ENCODE measurements at regions not wholly inside any gene's neighbourhood (a gene's known extent, or its start where the extent isn't known, plus 50 kb on each side); places are given as distances from the start of the nearest gene placed in this dataset.

- H3K4me3 ChIP-seq (ENCODE audit: low read length): no peak overlapping the region
- H3K4me1 ChIP-seq (ENCODE audit: insufficient read depth, low read length): no peaks in the 10 kb centered on the region
- H3K9me3 ChIP-seq (ENCODE audit: low read depth, low read length): no peaks in the 10 kb centered on the region
- H3K27me3 ChIP-seq (ENCODE audit: insufficient read depth, low read length): no peaks in the 10 kb centered on the region
Measured at GRCh38 chr4:59920416-59920815, 1279.7 kb upstream of the ADGRL3 start.

GRCh38 chr4:59925290-59925689, 1274.8 kb upstream of the ADGRL3 start:
- no peak overlapping the region for H3K4me3 ChIP-seq (ENCODE audit: low read length)
- H3K4me1 ChIP-seq (ENCODE audit: insufficient read depth, low read length): no peaks in the 10 kb centered on the region
- peaks cover 5% of the 10 kb centered on the region for H3K9me3 ChIP-seq (ENCODE audit: low read depth, low read length)
- H3K27me3 ChIP-seq (ENCODE audit: insufficient read depth, low read length): no peaks in the 10 kb centered on the region

GRCh38 chr4:59936566-59936965, 1263.6 kb upstream of the ADGRL3 start:
- H3K27me3 ChIP-seq (ENCODE audit: insufficient read depth, low read length): no peaks in the 10 kb centered on the region

GRCh38 chr4:59938166-59938565, 1262.0 kb upstream of the ADGRL3 start:
- peaks cover 3% of the 10 kb centered on the region for H3K9me3 ChIP-seq (ENCODE audit: low read depth, low read length)
- H3K27me3 ChIP-seq (ENCODE audit: insufficient read depth, low read length): no peaks in the 10 kb centered on the region
- H3K4me1 ChIP-seq (ENCODE audit: insufficient read depth, low read length): no peaks in the 10 kb centered on the region
- no peak overlapping the region for H3K4me3 ChIP-seq (ENCODE audit: low read length)

More at GRCh38 chr4:59936566-59936965, 1263.6 kb upstream of the ADGRL3 start:
- H3K9me3 ChIP-seq (ENCODE audit: low read depth, low read length): peaks cover 3% of the 10 kb centered on the region
- H3K4me3 ChIP-seq (ENCODE audit: low read length): no peak overlapping the region
- no peaks in the 10 kb centered on the region for H3K4me1 ChIP-seq (ENCODE audit: insufficient read depth, low read length)

GRCh38 chr4:59945277-59945676, 1254.8 kb upstream of the ADGRL3 start:
- no peaks in the 10 kb centered on the region for H3K9me3 ChIP-seq (ENCODE audit: low read depth, low read length)
- H3K4me1 ChIP-seq (ENCODE audit: insufficient read depth, low read length): no peaks in the 10 kb centered on the region
- no peak overlapping the region for H3K4me3 ChIP-seq (ENCODE audit: low read length)
- H3K27me3 ChIP-seq (ENCODE audit: insufficient read depth, low read length): no peaks in the 10 kb centered on the region

- Histone ChIP-seq H3K9me3 (ENCODE audit: low read depth, low read length) (no peaks in the 10 kb centered on the region), H3K4me3 (ENCODE audit: low read length) (no peak overlapping the region), H3K4me1 (ENCODE audit: insufficient read depth, low read length) (no peaks in the 10 kb centered on the region), H3K27me3 (ENCODE audit: insufficient read depth, low read length) (no peaks in the 10 kb centered on the region)
Measured at GRCh38 chr4:59945716-59946115, 1254.4 kb upstream of the ADGRL3 start.

- no peaks in the 10 kb centered on the region for H3K4me1 ChIP-seq (ENCODE audit: insufficient read depth, low read length)
- H3K9me3 ChIP-seq (ENCODE audit: low read depth, low read length): no peaks in the 10 kb centered on the region
- no peak overlapping the region for H3K4me3 ChIP-seq (ENCODE audit: low read length)
- no peaks in the 10 kb centered on the region for H3K27me3 ChIP-seq (ENCODE audit: insufficient read depth, low read length)
Measured at GRCh38 chr4:59956366-59956765, 1243.8 kb upstream of the ADGRL3 start.

GRCh38 chr4:59960143-59960542, 1240.0 kb upstream of the ADGRL3 start:
- Histone ChIP-seq H3K9me3 (ENCODE audit: low read depth, low read length) (no peaks in the 10 kb centered on the region), H3K4me3 (ENCODE audit: low read length) (no peak overlapping the region), H3K27me3 (ENCODE audit: insufficient read depth, low read length) (no peaks in the 10 kb centered on the region), H3K4me1 (ENCODE audit: insufficient read depth, low read length) (no peaks in the 10 kb centered on the region)

GRCh38 chr4:59966758-59967157, 1233.4 kb upstream of the ADGRL3 start:
- no peak overlapping the region for H3K4me3 ChIP-seq (ENCODE audit: low read length)
- H3K27me3 ChIP-seq (ENCODE audit: insufficient read depth, low read length): no peaks in the 10 kb centered on the region
- H3K4me1 ChIP-seq (ENCODE audit: insufficient read depth, low read length): no peaks in the 10 kb centered on the region
- no peaks in the 10 kb centered on the region for H3K9me3 ChIP-seq (ENCODE audit: low read depth, low read length)

GRCh38 chr4:59968796-59969195, 1231.3 kb upstream of the ADGRL3 start:
- H3K9me3 ChIP-seq (ENCODE audit: low read depth, low read length): no peaks in the 10 kb centered on the region
- H3K27me3 ChIP-seq (ENCODE audit: insufficient read depth, low read length): no peaks in the 10 kb centered on the region
- no peak overlapping the region for H3K4me3 ChIP-seq (ENCODE audit: low read length)
- no peaks in the 10 kb centered on the region for H3K4me1 ChIP-seq (ENCODE audit: insufficient read depth, low read length)

GRCh38 chr4:59969909-59970308, 1230.2 kb upstream of the ADGRL3 start:
- H3K27me3 ChIP-seq (ENCODE audit: insufficient read depth, low read length): no peaks in the 10 kb centered on the region
- H3K4me1 ChIP-seq (ENCODE audit: insufficient read depth, low read length): no peaks in the 10 kb centered on the region
- no peak overlapping the region for H3K4me3 ChIP-seq (ENCODE audit: low read length)
- H3K9me3 ChIP-seq (ENCODE audit: low read depth, low read length): no peaks in the 10 kb centered on the region

- Histone ChIP-seq H3K9me3 (ENCODE audit: low read depth, low read length) (no peaks in the 10 kb centered on the region), H3K4me1 (ENCODE audit: insufficient read depth, low read length) (no peaks in the 10 kb centered on the region), H3K4me3 (ENCODE audit: low read length) (no peak overlapping the region), H3K27me3 (ENCODE audit: insufficient read depth, low read length) (no peaks in the 10 kb centered on the region)
Measured at GRCh38 chr4:59971952-59972351, 1228.2 kb upstream of the ADGRL3 start.

- H3K4me3 ChIP-seq (ENCODE audit: low read length): no peak overlapping the region
- H3K4me1 ChIP-seq (ENCODE audit: insufficient read depth, low read length): no peaks in the 10 kb centered on the region
- no peaks in the 10 kb centered on the region for H3K9me3 ChIP-seq (ENCODE audit: low read depth, low read length)
- H3K27me3 ChIP-seq (ENCODE audit: insufficient read depth, low read length): no peaks in the 10 kb centered on the region
Measured at GRCh38 chr4:59973492-59973891, 1226.6 kb upstream of the ADGRL3 start.

GRCh38 chr4:59979061-59979460, 1221.1 kb upstream of the ADGRL3 start:
- H3K4me1 ChIP-seq (ENCODE audit: insufficient read depth, low read length): no peaks in the 10 kb centered on the region
- no peak overlapping the region for H3K4me3 ChIP-seq (ENCODE audit: low read length)
- H3K27me3 ChIP-seq (ENCODE audit: insufficient read depth, low read length): no peaks in the 10 kb centered on the region
- H3K9me3 ChIP-seq (ENCODE audit: low read depth, low read length): no peaks in the 10 kb centered on the region

GRCh38 chr4:59983852-59984251, 1216.3 kb upstream of the ADGRL3 start:
- H3K4me3 ChIP-seq (ENCODE audit: low read length): no peak overlapping the region

GRCh38 chr4:59987289-59987688, 1212.8 kb upstream of the ADGRL3 start:
- no peak overlapping the region for H3K4me3 ChIP-seq (ENCODE audit: low read length)
- no peaks in the 10 kb centered on the region for H3K9me3 ChIP-seq (ENCODE audit: low read depth, low read length)

More at GRCh38 chr4:59983852-59984251, 1216.3 kb upstream of the ADGRL3 start:
- Histone ChIP-seq H3K9me3 (ENCODE audit: low read depth, low read length) (no peaks in the 10 kb centered on the region), H3K27me3 (ENCODE audit: insufficient read depth, low read length) (no peaks in the 10 kb centered on the region), H3K4me1 (ENCODE audit: insufficient read depth, low read length) (no peaks in the 10 kb centered on the region)

GRCh38 chr4:59994118-59994517, 1206.0 kb upstream of the ADGRL3 start:
- no peaks in the 10 kb centered on the region for H3K4me1 ChIP-seq (ENCODE audit: insufficient read depth, low read length)
- H3K4me3 ChIP-seq (ENCODE audit: low read length): no peak overlapping the region
- H3K9me3 ChIP-seq (ENCODE audit: low read depth, low read length): peaks cover 13% of the 10 kb centered on the region
- no peaks in the 10 kb centered on the region for H3K27me3 ChIP-seq (ENCODE audit: insufficient read depth, low read length)

More at GRCh38 chr4:59987289-59987688, 1212.8 kb upstream of the ADGRL3 start:
- Histone ChIP-seq H3K4me1 (ENCODE audit: insufficient read depth, low read length) (no peaks in the 10 kb centered on the region), H3K27me3 (ENCODE audit: insufficient read depth, low read length) (no peaks in the 10 kb centered on the region)
